Neural cell (in vitro differentiated cells): ENCODE measurements at regions not wholly inside any gene's neighbourhood (a gene's known extent, or its start where the extent isn't known, plus 50 kb on each side); places are given as distances from the start of the nearest gene placed in this dataset.

Source experiments
- H2AFZ ChIP-seq: fragments of 200-600, 300-800 bp; sonication (generic), shearing (Covaris generic); 2 replicates; pipeline ENCODE4 v1.6.0; 2014; ENCODE audit warnings: low read depth, mild to moderate bottlenecking, antibody characterized with exemption, low read length, moderate library complexity
- H3F3A ChIP-seq: fragments of 200-600 bp; shearing (Covaris generic); 2 replicates; pipeline ENCODE4 v1.6.1; 2016; ENCODE audit warnings: mild to moderate bottlenecking, moderate library complexity, mixed read lengths, antibody characterized with exemption, low read length; ENCODE audit not compliant: insufficient read depth, poor library complexity, severe bottlenecking
- H3K27ac ChIP-seq: fragments of 200-600, 300-800 bp; sonication (generic), shearing (Covaris generic); 2 replicates; pipeline ENCODE4 v1.5.1; 2014; ENCODE audit warnings: mild to moderate bottlenecking, low read length, moderate library complexity
- H3K27me3 ChIP-seq: fragments of 300-800, 200-600 bp; sonication (generic), shearing (Covaris generic); 2 replicates; pipeline ENCODE4 v1.6.0; 2014; ENCODE audit warnings: mild to moderate bottlenecking, low read depth, low read length, moderate library complexity; ENCODE audit not compliant: insufficient read depth
- H3K36me3 ChIP-seq: fragments of 300-800, 200-600 bp; sonication (generic), shearing (Covaris generic); 2 replicates; pipeline ENCODE4 v1.5.1; 2014; ENCODE audit warnings: mild to moderate bottlenecking, antibody characterized with exemption, low read length, moderate library complexity; ENCODE audit not compliant: insufficient read depth
- H3K4me2 ChIP-seq: fragments of 300-800, 200-600 bp; sonication (generic), shearing (Covaris generic); 2 replicates; pipeline ENCODE4 v1.6.0; 2014; ENCODE audit warnings: mild to moderate bottlenecking, low read length
- H3K4me3 ChIP-seq: fragments of 300-800, 200-600 bp; sonication (generic), shearing (Covaris generic); 2 replicates; pipeline ENCODE4 v1.5.1; 2014; ENCODE audit warnings: mild to moderate bottlenecking, low read length, moderate library complexity
- H3K79me2 ChIP-seq: fragments of 200-600 bp; shearing (Covaris generic); replicated peaks from 2 replicates; pipeline ENCODE4 v1.6.0; 2014; ENCODE audit warnings: mild to moderate bottlenecking, low read length, moderate library complexity; ENCODE audit not compliant: insufficient read depth
- H3K9ac ChIP-seq: fragments of 300-800, 200-600 bp; sonication (generic), shearing (Covaris generic); 2 replicates; pipeline ENCODE4 v1.6.1; 2016; ENCODE audit warnings: mild to moderate bottlenecking, low read length, mixed read lengths
- H3K9me2 ChIP-seq: fragments of 200-600 bp; shearing (Covaris generic); 2 replicates; pipeline ENCODE4 v1.6.1; 2016; ENCODE audit warnings: mild to moderate bottlenecking, low read length, mixed read lengths; ENCODE audit not compliant: insufficient read depth
- H3K9me3 ChIP-seq: fragments of 200-600, 300-800 bp; sonication (generic), shearing (Covaris generic); 2 replicates; pipeline ENCODE4 v1.6.1; 2016; ENCODE audit warnings: mild to moderate bottlenecking, mixed run types, low read length, moderate library complexity, mixed read lengths
- H4K20me1 ChIP-seq: fragments of 200-600 bp; shearing (Covaris generic); 2 replicates; pipeline ENCODE4 v1.6.1; 2016; ENCODE audit warnings: mild to moderate bottlenecking, mixed run types; ENCODE audit not compliant: insufficient read depth
- EP300 ChIP-seq: fragments of 450-650 bp; conservative IDR thresholded peaks from 2 replicates; pipeline ENCODE4 v1.6.1; 2014; ENCODE audit warnings: antibody characterized with exemption, mild to moderate bottlenecking, moderate library complexity; ENCODE audit not compliant: poor library complexity, severe bottlenecking
- EZH2 ChIP-seq: fragments of 200-600, 300-800 bp; shearing (Covaris generic), sonication (generic); IDR thresholded peaks from 2 replicates; pipeline ENCODE4 v1.6.1; 2014; ENCODE audit warnings: antibody characterized with exemption, low read length, borderline replicate concordance, mild to moderate bottlenecking; ENCODE audit not compliant: insufficient read depth, poor library complexity, severe bottlenecking
- MXI1 ChIP-seq: fragments of 450-650 bp; conservative IDR thresholded peaks from 2 replicates; pipeline ENCODE4 v1.6.1; 2014; ENCODE audit warnings: antibody characterized with exemption, mild to moderate bottlenecking; ENCODE audit not compliant: poor library complexity, severe bottlenecking
- POLR2AphosphoS5 ChIP-seq: IDR thresholded peaks from 2 replicates; pipeline ENCODE4 v1.6.1; 2012
- RAD21 ChIP-seq: fragments of 450-650 bp; conservative IDR thresholded peaks from 2 replicates; pipeline ENCODE4 v1.6.1; 2014; ENCODE audit warnings: antibody characterized with exemption, mild to moderate bottlenecking, moderate library complexity
- SMC3 ChIP-seq: fragments of 450-650 bp; conservative IDR thresholded peaks from 2 replicates; pipeline ENCODE4 v1.6.1; 2014; ENCODE audit warnings: antibody characterized with exemption, mild to moderate bottlenecking, moderate library complexity; ENCODE audit not compliant: poor library complexity
- TAF1 ChIP-seq: IDR thresholded peaks from 2 replicates; pipeline ENCODE4 v1.6.1; 2012; ENCODE audit warnings: low read depth
- TF ChIP-seq, protein P1 (sequence below): IDR thresholded peaks from 2 replicates; pipeline ENCODE4 v1.6.1; 2012; ENCODE audit warnings: borderline replicate concordance
- TF ChIP-seq, protein P2 (sequence below): fragments of 450-650 bp; IDR thresholded peaks from 2 replicates; pipeline ENCODE4 v1.5.1; 2014; ENCODE audit warnings: antibody characterized with exemption, mild to moderate bottlenecking, moderate library complexity; ENCODE audit not compliant: poor library complexity, severe bottlenecking

DNA sequence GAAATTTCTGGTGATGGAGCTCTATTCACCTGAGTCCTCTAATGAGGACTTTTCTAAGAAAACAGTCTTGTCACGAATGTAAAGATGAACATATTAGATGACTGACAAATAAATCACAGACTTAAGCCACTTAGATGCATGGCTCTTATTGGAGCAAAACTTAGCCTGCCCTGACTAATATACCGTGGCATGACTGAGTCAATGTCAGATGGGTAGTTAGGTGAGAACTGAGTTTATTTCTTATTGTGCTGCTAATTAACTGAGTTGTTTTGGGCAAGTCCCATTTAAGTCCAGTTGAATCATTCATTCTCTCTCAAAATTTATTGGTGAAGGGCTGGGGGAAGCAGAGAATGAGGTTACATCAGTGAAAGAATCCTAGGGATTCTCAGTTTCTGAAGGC is 459.8 kb downstream of the MCTP2 start:
- no peak overlapping the region for H3K4me3 ChIP-seq
- H2AFZ ChIP-seq: no peak overlapping the region
- H3K9ac ChIP-seq: no peak overlapping the region
- no peaks in the 10 kb centered on the region for H3K36me3 ChIP-seq
- H3K9me2 ChIP-seq: no peaks in the 10 kb centered on the region
- H3K27me3 ChIP-seq: no peaks in the 10 kb centered on the region
- no peak overlapping the region for H3K4me2 ChIP-seq
- H3K9me3 ChIP-seq: no peaks in the 10 kb centered on the region
- H3F3A ChIP-seq: no peaks in the 10 kb centered on the region
- no peaks in the 10 kb centered on the region for H4K20me1 ChIP-seq
- no peaks in the 10 kb centered on the region for H3K79me2 ChIP-seq
- no peak overlapping the region for H3K27ac ChIP-seq
- TF ChIP-seq SMC3: no peak
- TF ChIP-seq, protein P1, sequence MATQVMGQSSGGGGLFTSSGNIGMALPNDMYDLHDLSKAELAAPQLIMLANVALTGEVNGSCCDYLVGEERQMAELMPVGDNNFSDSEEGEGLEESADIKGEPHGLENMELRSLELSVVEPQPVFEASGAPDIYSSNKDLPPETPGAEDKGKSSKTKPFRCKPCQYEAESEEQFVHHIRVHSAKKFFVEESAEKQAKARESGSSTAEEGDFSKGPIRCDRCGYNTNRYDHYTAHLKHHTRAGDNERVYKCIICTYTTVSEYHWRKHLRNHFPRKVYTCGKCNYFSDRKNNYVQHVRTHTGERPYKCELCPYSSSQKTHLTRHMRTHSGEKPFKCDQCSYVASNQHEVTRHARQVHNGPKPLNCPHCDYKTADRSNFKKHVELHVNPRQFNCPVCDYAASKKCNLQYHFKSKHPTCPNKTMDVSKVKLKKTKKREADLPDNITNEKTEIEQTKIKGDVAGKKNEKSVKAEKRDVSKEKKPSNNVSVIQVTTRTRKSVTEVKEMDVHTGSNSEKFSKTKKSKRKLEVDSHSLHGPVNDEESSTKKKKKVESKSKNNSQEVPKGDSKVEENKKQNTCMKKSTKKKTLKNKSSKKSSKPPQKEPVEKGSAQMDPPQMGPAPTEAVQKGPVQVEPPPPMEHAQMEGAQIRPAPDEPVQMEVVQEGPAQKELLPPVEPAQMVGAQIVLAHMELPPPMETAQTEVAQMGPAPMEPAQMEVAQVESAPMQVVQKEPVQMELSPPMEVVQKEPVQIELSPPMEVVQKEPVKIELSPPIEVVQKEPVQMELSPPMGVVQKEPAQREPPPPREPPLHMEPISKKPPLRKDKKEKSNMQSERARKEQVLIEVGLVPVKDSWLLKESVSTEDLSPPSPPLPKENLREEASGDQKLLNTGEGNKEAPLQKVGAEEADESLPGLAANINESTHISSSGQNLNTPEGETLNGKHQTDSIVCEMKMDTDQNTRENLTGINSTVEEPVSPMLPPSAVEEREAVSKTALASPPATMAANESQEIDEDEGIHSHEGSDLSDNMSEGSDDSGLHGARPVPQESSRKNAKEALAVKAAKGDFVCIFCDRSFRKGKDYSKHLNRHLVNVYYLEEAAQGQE: no peak
- TF ChIP-seq EZH2: no peak
- TF ChIP-seq EP300: no peak
- TF ChIP-seq, protein P2, sequence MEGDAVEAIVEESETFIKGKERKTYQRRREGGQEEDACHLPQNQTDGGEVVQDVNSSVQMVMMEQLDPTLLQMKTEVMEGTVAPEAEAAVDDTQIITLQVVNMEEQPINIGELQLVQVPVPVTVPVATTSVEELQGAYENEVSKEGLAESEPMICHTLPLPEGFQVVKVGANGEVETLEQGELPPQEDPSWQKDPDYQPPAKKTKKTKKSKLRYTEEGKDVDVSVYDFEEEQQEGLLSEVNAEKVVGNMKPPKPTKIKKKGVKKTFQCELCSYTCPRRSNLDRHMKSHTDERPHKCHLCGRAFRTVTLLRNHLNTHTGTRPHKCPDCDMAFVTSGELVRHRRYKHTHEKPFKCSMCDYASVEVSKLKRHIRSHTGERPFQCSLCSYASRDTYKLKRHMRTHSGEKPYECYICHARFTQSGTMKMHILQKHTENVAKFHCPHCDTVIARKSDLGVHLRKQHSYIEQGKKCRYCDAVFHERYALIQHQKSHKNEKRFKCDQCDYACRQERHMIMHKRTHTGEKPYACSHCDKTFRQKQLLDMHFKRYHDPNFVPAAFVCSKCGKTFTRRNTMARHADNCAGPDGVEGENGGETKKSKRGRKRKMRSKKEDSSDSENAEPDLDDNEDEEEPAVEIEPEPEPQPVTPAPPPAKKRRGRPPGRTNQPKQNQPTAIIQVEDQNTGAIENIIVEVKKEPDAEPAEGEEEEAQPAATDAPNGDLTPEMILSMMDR: no peak
- no peak for TF ChIP-seq TAF1
- TF ChIP-seq RAD21: no peak
- TF ChIP-seq POLR2AphosphoS5: no peak
- TF ChIP-seq MXI1: no peak

- Histone ChIP-seq H3K27ac (no peak overlapping the region), H3K4me2 (no peak overlapping the region), H3F3A (no peaks in the 10 kb centered on the region), H3K36me3 (no peaks in the 10 kb centered on the region), H3K9me3 (no peaks in the 10 kb centered on the region), H3K9me2 (no peaks in the 10 kb centered on the region), H3K9ac (no peak overlapping the region), H4K20me1 (no peaks in the 10 kb centered on the region), H2AFZ (no peak overlapping the region), H3K4me3 (no peak overlapping the region), H3K27me3 (no peaks in the 10 kb centered on the region), H3K79me2 (no peaks in the 10 kb centered on the region)
- no peak for TF ChIP-seq SMC3
- TF ChIP-seq, protein P2: no peak
- TF ChIP-seq, protein P1: no peak
- no peak for TF ChIP-seq EP300
- TF ChIP-seq EZH2: no peak
These were observed 461.3 kb downstream of the MCTP2 start for GRCh38 chr15:94692710-94693109.
